Right ventricle myocardium superior (tissue), 1 donor: ENCODE measurements at regions not wholly inside any gene's neighbourhood (a gene's known extent, or its start where the extent isn't known, plus 50 kb on each side); places are given as distances from the start of the nearest gene placed in this dataset.

ENCODE experiments used
- ATAC-seq: fragments of 200-7000 bp; cut with Tn5 transposase; one replicate; pipeline ENCODE4 v1.9.1; 2020; ENCODE audit warnings: mild to moderate bottlenecking; ENCODE audit not compliant: poor library complexity
- DNase-seq: peaks from one replicate; pipeline ENCODE4 v3.0.0-alpha.2; 2020
- intact Hi-C: fragments of 100-400 bp; cut with DNase I; formaldehyde crosslinking; loops from one replicate; pipeline ENCODE4 v1.11.2; 2022
- donor health status: DM: no; HTN: yes; CAD: no; lungs with severe emphysema.

GRCh38 chr10:78894089-78894840 is 174.5 kb upstream of the ZMIZ1 start:
- ATAC-seq: no peak
- no peak for DNase-seq
- intact Hi-C loops: no loop called here

GRCh38 chr10:78894841-78895195 is 173.9 kb upstream of the ZMIZ1 start:
- intact Hi-C loops: no loop called here
- no peak for DNase-seq
- ATAC-seq: no peak

GRCh38 chr10:78895469-78895868 is 173.3 kb upstream of the ZMIZ1 start:
- DNase-seq (no peak), ATAC-seq (no peak)
- intact Hi-C loops: no loop called here

- DNase-seq: no peak
- intact Hi-C loops: no loop called here
- ATAC-seq: no peak
Measured at GRCh38 chr10:78896159-78896928, 172.4 kb upstream of the ZMIZ1 start.

DNA sequence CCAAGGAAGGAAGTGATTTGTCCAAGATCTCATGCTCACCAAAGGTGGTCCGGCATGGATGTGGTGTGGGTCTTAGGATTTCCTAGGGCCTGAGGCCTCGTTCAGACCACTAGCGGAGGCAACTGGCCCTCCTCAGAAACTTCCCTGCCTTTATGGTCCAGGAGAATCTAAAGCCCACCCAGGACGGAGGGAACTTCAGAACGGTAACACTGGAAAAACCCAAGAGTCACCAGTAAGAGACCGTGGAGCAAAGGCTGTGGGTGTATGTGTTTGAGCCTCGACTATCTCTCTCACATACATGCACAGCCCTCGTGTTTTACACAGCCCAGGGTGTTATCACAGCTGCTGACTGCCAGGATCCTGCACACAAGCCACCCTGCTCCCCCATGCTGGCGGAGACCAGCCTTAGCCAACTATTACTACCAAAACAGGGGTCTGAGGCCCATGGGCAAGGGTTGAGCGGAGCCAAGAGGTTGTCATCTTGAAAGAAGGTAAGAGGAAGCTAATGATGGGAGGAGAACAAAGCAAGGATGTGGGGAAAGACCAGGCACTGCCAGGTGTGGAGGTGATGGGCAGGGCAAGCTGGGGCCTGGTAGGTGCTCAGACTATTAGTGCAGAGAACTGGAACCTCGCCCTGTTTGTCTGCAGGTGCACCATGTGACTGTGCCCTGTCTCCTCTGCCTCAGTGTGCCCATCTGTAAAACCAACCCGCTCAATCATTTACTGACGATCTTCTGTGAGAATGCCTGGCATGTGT is 170.2 kb upstream of the ZMIZ1 start:
- intact Hi-C loops: no loop called here
- ATAC-seq (no peak), DNase-seq (no peak)

- intact Hi-C loops: no loop called here
- DNase-seq (no peak), ATAC-seq (no peak)
Measured at GRCh38 chr10:78899098-78899754, 169.5 kb upstream of the ZMIZ1 start.

DNA sequence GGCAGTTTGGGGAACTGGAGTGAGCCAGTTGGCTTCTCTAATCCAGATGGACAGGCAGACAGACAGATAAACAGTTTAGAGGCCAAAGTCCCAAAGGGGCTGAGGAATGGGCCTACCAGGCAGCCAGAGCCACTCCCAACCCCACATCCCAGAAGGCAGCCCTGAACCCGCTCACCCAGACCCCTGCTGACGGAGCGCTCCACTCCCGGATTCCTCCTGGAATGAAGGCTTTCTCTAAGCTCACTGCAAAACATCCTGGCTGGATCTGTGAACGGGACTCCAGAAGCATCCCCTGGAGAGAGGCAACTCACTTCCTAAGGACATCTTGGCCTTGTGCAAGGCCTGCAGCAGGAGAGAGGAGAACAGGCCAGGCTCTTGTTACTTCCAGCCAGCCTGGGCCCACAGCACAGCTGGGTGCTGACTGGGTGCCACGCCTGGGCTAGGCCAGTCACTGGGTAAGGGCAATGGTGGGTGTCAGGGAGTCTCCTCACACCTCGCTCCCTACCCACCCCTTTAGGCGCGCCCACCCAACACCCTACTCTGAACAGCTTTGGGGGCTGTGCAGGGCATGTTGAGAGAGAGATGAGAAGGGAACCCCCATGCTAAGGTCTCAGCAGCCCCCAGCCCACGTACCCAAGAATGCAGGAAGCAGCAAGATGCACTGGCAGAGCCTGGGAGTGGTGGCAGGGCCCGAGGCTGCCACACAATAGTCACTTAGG is 168.6 kb upstream of the ZMIZ1 start:
- intact Hi-C loops: no loop called here
- DNase-seq (peak; percentile 80), ATAC-seq (peak; percentile 93)

- ATAC-seq: no peak
- intact Hi-C loops: no loop called here
- DNase-seq: no peak
Measured at GRCh38 chr10:78900715-78901430, 167.9 kb upstream of the ZMIZ1 start.

- intact Hi-C loops: no loop called here
- DNase-seq (no peak), ATAC-seq (no peak)
Measured at GRCh38 chr10:78901694-78902093, 167.1 kb upstream of the ZMIZ1 start.

- no peak for DNase-seq
Measured at GRCh38 chr10:78902815-78903214, 166.0 kb upstream of the ZMIZ1 start.

DNA sequence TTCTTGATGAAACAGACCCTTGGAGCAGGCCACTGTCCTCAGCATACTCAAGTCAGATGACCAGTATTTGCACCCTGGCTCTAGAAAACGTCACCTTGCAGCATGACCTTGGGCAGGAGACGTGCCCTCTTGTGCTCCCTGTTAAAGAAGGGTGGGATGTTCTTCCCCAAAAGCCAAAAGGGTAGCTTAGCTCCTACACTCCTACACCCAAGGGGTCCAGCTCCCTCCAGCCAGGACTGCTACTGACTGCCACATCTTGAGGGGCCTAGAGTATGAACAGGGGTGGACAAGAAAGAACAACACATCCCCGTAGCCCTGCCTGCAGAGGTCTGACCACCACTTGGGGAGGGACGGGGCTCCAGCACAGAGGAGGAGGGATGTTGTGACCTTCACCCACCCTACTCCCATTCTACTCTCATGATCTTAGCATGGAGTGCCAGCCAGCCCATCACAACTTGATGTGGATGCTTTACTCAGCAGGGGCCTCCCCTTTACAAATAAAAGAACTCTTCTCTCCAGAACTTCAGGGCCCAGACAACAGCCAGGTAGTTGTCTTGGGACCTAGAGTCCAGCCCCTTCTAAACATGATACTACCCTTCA is 165.3 kb upstream of the ZMIZ1 start:
- ATAC-seq: no peak
- DNase-seq: no peak
- intact Hi-C loops: no loop called here

More at GRCh38 chr10:78902815-78903214, 166.0 kb upstream of the ZMIZ1 start:
- no peak for ATAC-seq
- intact Hi-C loops: no loop called here

DNA sequence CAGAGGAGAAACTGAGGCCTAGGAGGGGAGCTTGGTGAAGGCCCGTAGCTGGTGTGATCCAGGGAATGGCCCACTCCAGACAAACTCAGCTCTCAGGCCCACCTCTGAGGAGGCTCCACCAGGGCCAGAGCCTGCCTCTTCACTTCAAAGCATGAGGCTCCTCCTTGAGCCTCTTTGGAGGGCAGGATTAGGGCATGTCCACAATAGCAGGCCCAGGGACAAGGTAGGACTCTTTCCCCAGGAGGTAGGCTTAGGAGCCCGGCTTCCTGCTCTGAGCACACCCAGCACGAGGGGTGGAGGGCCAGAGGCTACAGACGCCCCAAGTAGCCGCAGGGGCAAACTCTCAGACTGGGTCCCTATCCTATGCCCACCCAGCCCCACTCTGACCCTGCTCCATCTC is 164.6 kb upstream of the ZMIZ1 start:
- intact Hi-C loops: no loop called here
- no peak for DNase-seq
- ATAC-seq: no peak

GRCh38 chr10:78905015-78905956 is 163.5 kb upstream of the ZMIZ1 start:
- DNase-seq (no peak), ATAC-seq (no peak)
- intact Hi-C loops: no loop called here

DNA sequence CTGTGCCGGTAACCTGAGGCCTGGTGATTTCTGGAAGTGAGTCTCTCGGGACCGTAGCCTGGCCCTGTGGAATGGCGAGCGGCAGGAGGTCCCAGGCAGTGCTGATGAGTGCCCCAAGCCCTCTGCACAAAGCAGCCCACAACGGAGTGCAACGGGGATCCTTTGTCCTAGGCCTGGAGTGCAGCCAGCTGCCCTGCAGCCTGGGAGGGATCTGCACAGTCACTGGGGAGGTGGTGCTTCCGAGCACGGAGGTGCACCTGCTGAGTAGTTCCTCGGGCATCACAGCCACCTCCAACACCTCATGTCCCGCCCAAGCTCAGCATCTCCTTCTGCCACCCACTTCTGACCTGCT is 162.8 kb upstream of the ZMIZ1 start:
- intact Hi-C loops: no loop called here
- DNase-seq: no peak
- no peak for ATAC-seq

GRCh38 chr10:78906734-78907390 is 161.9 kb upstream of the ZMIZ1 start:
- no peak for DNase-seq
- intact Hi-C loops: no loop called here
- ATAC-seq: no peak

- ATAC-seq (no peak), DNase-seq (no peak)
- intact Hi-C loops: no loop called here
Measured at GRCh38 chr10:78907551-78908211, 161.1 kb upstream of the ZMIZ1 start.
